ENCODE measurements at regions not wholly inside any gene's neighbourhood (a gene's known extent, or its start where the extent isn't known, plus 50 kb on each side); places are given as distances from the start of the nearest gene placed in this dataset.

DNA sequence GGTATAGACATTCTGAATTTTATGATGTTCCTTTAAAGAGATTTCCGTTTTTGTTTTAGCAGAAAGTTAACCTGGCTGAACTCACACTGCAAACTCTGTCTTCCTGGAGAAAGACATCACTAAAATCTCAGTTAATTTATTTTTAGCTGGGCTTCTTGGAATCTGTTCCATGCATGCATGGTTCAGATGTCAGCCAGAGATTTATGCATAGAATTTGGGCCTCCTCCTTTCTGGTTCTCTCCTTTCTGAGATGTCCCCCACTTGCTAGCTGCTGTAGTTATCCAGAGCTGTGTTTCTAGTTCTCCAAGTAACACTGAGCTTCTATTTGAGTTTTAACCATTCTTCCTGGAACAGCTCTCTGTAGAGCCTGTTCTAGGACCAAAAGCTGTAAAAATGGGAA, 77.3 kb upstream of the TANC2 start:
- TF ChIP-seq HDGF (IDR thresholded peaks at IDR 0.05; ENCODE audit: borderline replicate concordance) (no peak), ZNF384 (IDR thresholded peaks at IDR 0.05) (no peak), FOXM1 (IDR thresholded peaks at IDR 0.05; ENCODE audit: borderline replicate concordance) (no peak), FOXK2 (IDR thresholded peaks at IDR 0.05) (no peak), SP1 (IDR thresholded peaks at IDR 0.05) (no peak), TARDBP (IDR thresholded peaks at IDR 0.05) (no peak), FOXA1 (IDR thresholded peaks at IDR 0.05) (no peak), BHLHE40 (IDR thresholded peaks at IDR 0.05; ENCODE audit: borderline replicate concordance) (no peak), SUZ12 (IDR thresholded peaks at IDR 0.05) (no peak)
- TF ChIP-seq, protein P1, sequence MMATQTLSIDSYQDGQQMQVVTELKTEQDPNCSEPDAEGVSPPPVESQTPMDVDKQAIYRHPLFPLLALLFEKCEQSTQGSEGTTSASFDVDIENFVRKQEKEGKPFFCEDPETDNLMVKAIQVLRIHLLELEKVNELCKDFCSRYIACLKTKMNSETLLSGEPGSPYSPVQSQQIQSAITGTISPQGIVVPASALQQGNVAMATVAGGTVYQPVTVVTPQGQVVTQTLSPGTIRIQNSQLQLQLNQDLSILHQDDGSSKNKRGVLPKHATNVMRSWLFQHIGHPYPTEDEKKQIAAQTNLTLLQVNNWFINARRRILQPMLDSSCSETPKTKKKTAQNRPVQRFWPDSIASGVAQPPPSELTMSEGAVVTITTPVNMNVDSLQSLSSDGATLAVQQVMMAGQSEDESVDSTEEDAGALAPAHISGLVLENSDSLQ (IDR thresholded peaks at IDR 0.05), result no peak
